Keratinocyte (primary cell): ENCODE measurements at regions not wholly inside any gene's neighbourhood (a gene's known extent, or its start where the extent isn't known, plus 50 kb on each side); places are given as distances from the start of the nearest gene placed in this dataset.

Source experiments
- DNase-seq: peaks from one replicate; pipeline ENCODE4 v3.0.0-alpha.2; 2011; ENCODE audit warnings: low read depth, missing footprints, low spot score
- FAIRE-seq: peaks from 2 replicates; lab custom pipeline; 2011; peaks lifted over from hg19 to GRCh38; lab: Jason Lieb, UNC
- H2AFZ ChIP-seq: 2 replicates; pipeline ENCODE4 v1.6.0; 2012; ENCODE audit warnings: low read length, control low read depth, inconsistent platforms; ENCODE audit not compliant: control insufficient read depth
- H3K27ac ChIP-seq: 2 replicates; pipeline ENCODE4 v1.5.1; 2011; ENCODE audit warnings: low read length; ENCODE audit not compliant: control insufficient read depth, insufficient read depth
- H3K27me3 ChIP-seq: 3 replicates; pipeline ENCODE4 v1.6.0; 2011; ENCODE audit warnings: low read length; ENCODE audit not compliant: control insufficient read depth, insufficient read depth; ENCODE audit errors: extremely low read depth
- H3K36me3 ChIP-seq, 2 experiments: 2 replicates in 1 of 2; 3 replicates in 1 of 2; pipeline ENCODE4 v1.5.1; 2011; ENCODE audit warnings: low read length in 2 of 2, mild to moderate bottlenecking in 1 of 2; ENCODE audit not compliant: control insufficient read depth in 2 of 2, insufficient read depth in 2 of 2; ENCODE audit errors: extremely low read depth in 1 of 2
- H3K4me1 ChIP-seq: 3 replicates; pipeline ENCODE4 v1.5.1; 2011; ENCODE audit warnings: low read length; ENCODE audit not compliant: control insufficient read depth, insufficient read depth; ENCODE audit errors: extremely low read depth
- H3K4me2 ChIP-seq: 3 replicates; pipeline ENCODE4 v1.6.0; 2011; ENCODE audit warnings: low read depth, low read length; ENCODE audit not compliant: control insufficient read depth, insufficient read depth; ENCODE audit errors: extremely low read depth
- H3K4me3 ChIP-seq, 3 experiments: fragments of 200-600 bp in 1 of 3; sonication (generic) in 1 of 3; 2 replicates in 2 of 3; 3 replicates in 1 of 3; pipeline ENCODE4 v1.5.1; 2011 to 2016; ENCODE audit warnings: low read length in 3 of 3, mild to moderate bottlenecking in 3 of 3, control low read depth in 2 of 3, inconsistent platforms in 1 of 3, low read depth in 1 of 3, mixed read lengths in 1 of 3, mixed run types in 1 of 3, moderate library complexity in 1 of 3; ENCODE audit not compliant: control insufficient read depth in 2 of 3, insufficient read depth in 2 of 3; ENCODE audit errors: extremely low read depth in 1 of 3
- H3K79me2 ChIP-seq: 2 replicates; pipeline ENCODE4 v1.6.0; 2012; ENCODE audit warnings: low read length; ENCODE audit not compliant: control insufficient read depth, insufficient read depth
- H3K9ac ChIP-seq: 3 replicates; pipeline ENCODE4 v1.6.0; 2011; ENCODE audit warnings: low read length; ENCODE audit not compliant: control insufficient read depth, insufficient read depth; ENCODE audit errors: extremely low read depth
- H3K9me1 ChIP-seq: 3 replicates; pipeline ENCODE4 v1.6.0; 2011; ENCODE audit warnings: low read length; ENCODE audit not compliant: control insufficient read depth, insufficient read depth; ENCODE audit errors: extremely low read depth
- H3K9me3 ChIP-seq: 2 replicates; pipeline ENCODE4 v1.5.1; 2012; ENCODE audit warnings: low read depth, low read length; ENCODE audit not compliant: control insufficient read depth
- H4K20me1 ChIP-seq: 3 replicates; pipeline ENCODE4 v1.6.0; 2011; ENCODE audit warnings: low read length; ENCODE audit not compliant: control insufficient read depth, insufficient read depth; ENCODE audit errors: extremely low read depth
- EZH2 ChIP-seq: IDR thresholded peaks from one replicate; pipeline ENCODE4 v1.6.1; 2012; ENCODE audit warnings: inconsistent platforms, mild to moderate bottlenecking, low read length, moderate library complexity
- dilution Hi-C: fragments of 300-500 bp; cut with MboI; formaldehyde crosslinking; loops from one replicate; pipeline ENCODE4 v1.7.0; 2020; ENCODE audit warnings: low sequenced_read_pairs; ENCODE audit not compliant: extremely low pct_ligation_motif_present
- TF ChIP-seq, protein P1 (sequence below), 3 experiments: IDR thresholded peaks in 1 of 3; conservative IDR thresholded peaks in 1 of 3; optimal IDR thresholded peaks in 1 of 3; 2 replicates in 2 of 3; 3 replicates in 1 of 3; pipeline versions ENCODE3 to v1.5.1; 2011; ENCODE audit warnings: low read length in 3 of 3, mild to moderate bottlenecking in 3 of 3, moderate library complexity in 2 of 3, control low read depth in 1 of 3, inconsistent platforms in 1 of 3; ENCODE audit not compliant: insufficient read depth in 2 of 3; ENCODE audit errors: extremely low read depth in 1 of 3

DNA sequence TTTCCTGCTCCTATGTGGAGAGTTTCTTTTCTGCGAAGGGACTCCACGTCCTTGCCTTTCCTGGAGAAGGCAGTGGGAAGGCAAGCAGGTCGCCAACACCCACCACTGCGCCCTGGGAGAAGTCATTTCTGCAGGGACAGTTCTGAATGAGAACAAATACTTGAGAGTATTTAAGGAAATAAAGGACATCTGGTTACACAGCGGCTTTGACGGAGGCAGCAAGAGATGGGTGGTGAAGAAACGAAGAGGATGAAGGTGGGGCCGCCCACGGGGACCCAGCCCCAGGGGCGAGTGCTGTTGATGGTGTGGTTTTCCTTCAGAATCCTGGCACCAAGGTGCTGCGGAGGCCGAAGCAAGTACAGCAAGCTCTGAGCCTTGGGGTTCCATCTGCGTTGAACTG lies 75.5 kb downstream of the PSMG1 start:
- Histone ChIP-seq H3K36me3 (no peaks in the 10 kb centered on the region), H4K20me1 (no peaks in the 10 kb centered on the region), H3K4me2 (no peak overlapping the region), H3K27me3 (no peaks in the 10 kb centered on the region), H3K79me2 (no peaks in the 10 kb centered on the region), H3K9me3 (no peaks in the 10 kb centered on the region), H3K27ac (no peak overlapping the region), H2AFZ (no peak overlapping the region), H3K4me3 (no peak overlapping the region), H3K9me1 (no peaks in the 10 kb centered on the region), H3K4me1 (no peaks in the 10 kb centered on the region), H3K9ac (no peak overlapping the region)
- DNase-seq, result no peak
- dilution Hi-C loops, result no loop called here
- no peak for FAIRE-seq
- TF ChIP-seq, protein P1, sequence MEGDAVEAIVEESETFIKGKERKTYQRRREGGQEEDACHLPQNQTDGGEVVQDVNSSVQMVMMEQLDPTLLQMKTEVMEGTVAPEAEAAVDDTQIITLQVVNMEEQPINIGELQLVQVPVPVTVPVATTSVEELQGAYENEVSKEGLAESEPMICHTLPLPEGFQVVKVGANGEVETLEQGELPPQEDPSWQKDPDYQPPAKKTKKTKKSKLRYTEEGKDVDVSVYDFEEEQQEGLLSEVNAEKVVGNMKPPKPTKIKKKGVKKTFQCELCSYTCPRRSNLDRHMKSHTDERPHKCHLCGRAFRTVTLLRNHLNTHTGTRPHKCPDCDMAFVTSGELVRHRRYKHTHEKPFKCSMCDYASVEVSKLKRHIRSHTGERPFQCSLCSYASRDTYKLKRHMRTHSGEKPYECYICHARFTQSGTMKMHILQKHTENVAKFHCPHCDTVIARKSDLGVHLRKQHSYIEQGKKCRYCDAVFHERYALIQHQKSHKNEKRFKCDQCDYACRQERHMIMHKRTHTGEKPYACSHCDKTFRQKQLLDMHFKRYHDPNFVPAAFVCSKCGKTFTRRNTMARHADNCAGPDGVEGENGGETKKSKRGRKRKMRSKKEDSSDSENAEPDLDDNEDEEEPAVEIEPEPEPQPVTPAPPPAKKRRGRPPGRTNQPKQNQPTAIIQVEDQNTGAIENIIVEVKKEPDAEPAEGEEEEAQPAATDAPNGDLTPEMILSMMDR (optimal IDR thresholded peaks at IDR 0.05 in 1 of 3, IDR thresholded peaks at IDR 0.05 in 1 of 3, conservative IDR thresholded peaks at IDR 0.05 in 1 of 3; ENCODE audit: extremely low read depth in 1 of 3, insufficient read depth in 2 of 3, low read length in 3 of 3), result no peak
- TF ChIP-seq EZH2, result no peak

DNA sequence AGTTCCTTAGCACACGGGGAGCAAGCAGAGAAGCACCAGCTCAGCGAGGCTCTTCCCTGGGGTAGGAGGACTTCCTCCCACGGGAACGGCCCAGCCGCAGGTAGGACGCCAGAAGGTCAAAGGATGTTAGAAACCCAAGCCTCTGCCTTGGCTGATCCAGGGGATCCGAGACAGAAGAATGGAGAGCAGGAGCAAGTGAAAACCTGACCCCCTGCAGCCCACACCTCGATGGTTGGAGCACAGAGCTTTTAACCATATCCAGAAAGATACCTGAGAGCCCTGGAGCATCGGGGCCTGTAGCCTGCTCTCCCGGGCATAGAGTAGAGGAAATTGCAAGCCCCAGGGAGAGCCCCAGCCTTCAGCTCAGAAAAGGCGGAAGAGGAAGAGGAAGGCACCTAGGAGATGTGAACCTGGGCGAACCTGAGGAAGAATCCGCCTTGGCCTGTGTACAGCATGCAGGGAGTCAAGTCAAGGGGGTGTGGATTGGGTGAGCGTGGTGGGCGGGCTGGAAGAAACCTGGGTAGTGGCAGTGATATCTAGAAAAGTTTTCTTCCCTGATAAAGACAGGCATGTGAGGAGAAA lies 76.3 kb downstream of the PSMG1 start:
- no peaks in the 10 kb centered on the region for H4K20me1 ChIP-seq
- H3K4me1 ChIP-seq, result no peaks in the 10 kb centered on the region
- H3K4me3 ChIP-seq, result no peak overlapping the region
- H3K9ac ChIP-seq, result no peak overlapping the region
- no peaks in the 10 kb centered on the region for H3K9me3 ChIP-seq
- H3K27me3 ChIP-seq, result no peaks in the 10 kb centered on the region
- no peak for TF ChIP-seq EZH2
- TF ChIP-seq, protein P1 (optimal IDR thresholded peaks at IDR 0.05 in 1 of 3, IDR thresholded peaks at IDR 0.05 in 1 of 3, conservative IDR thresholded peaks at IDR 0.05 in 1 of 3; ENCODE audit: extremely low read depth in 1 of 3, insufficient read depth in 2 of 3, low read length in 3 of 3), result no peak
- DNase-seq (no peak), FAIRE-seq (no peak)
- H3K9me1 ChIP-seq, result no peaks in the 10 kb centered on the region
- no peak overlapping the region for H2AFZ ChIP-seq
- H3K36me3 ChIP-seq, result no peaks in the 10 kb centered on the region
- no peak overlapping the region for H3K27ac ChIP-seq
- no peaks in the 10 kb centered on the region for H3K79me2 ChIP-seq
- dilution Hi-C loops, result no loop called here
- H3K4me2 ChIP-seq, result no peak overlapping the region
